A673 (cell line): ENCODE measurements at regions not wholly inside any gene's neighbourhood (a gene's known extent, or its start where the extent isn't known, plus 50 kb on each side); places are given as distances from the start of the nearest gene placed in this dataset.

Experiments used
- EZH2 ChIP-seq: fragments of 200-600 bp; sonication (generic); IDR thresholded peaks from 2 replicates; pipeline ENCODE4 v1.6.1; 2017; ENCODE audit warnings: borderline replicate concordance, low read depth, mild to moderate bottlenecking, mixed read lengths, antibody characterized with exemption, low read length; ENCODE audit not compliant: poor library complexity, severe bottlenecking
- TF ChIP-seq, protein P1 (sequence below): fragments of 300-800, 200-600 bp; sonication (generic); conservative IDR thresholded peaks from 2 replicates; pipeline ENCODE4 v1.5.1; 2017; ENCODE audit warnings: low read depth, mild to moderate bottlenecking, antibody characterized with exemption, low read length, moderate library complexity, mixed read lengths

- TF ChIP-seq EZH2: no peak
- TF ChIP-seq, protein P1, sequence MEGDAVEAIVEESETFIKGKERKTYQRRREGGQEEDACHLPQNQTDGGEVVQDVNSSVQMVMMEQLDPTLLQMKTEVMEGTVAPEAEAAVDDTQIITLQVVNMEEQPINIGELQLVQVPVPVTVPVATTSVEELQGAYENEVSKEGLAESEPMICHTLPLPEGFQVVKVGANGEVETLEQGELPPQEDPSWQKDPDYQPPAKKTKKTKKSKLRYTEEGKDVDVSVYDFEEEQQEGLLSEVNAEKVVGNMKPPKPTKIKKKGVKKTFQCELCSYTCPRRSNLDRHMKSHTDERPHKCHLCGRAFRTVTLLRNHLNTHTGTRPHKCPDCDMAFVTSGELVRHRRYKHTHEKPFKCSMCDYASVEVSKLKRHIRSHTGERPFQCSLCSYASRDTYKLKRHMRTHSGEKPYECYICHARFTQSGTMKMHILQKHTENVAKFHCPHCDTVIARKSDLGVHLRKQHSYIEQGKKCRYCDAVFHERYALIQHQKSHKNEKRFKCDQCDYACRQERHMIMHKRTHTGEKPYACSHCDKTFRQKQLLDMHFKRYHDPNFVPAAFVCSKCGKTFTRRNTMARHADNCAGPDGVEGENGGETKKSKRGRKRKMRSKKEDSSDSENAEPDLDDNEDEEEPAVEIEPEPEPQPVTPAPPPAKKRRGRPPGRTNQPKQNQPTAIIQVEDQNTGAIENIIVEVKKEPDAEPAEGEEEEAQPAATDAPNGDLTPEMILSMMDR: no peak
Measured at GRCh38 chr6:156427345-156427744, 349.8 kb upstream of the ARID1B start.
